Mucosa of gallbladder (tissue), 1 donor: ENCODE measurements at regions not wholly inside any gene's neighbourhood (a gene's known extent, or its start where the extent isn't known, plus 50 kb on each side); places are given as distances from the start of the nearest gene placed in this dataset.
"Not testable (repeated sequence)": the region's sequence is repeated elsewhere in the genome, so short reads cannot be mapped to it uniquely, and the experiment has no call there.

Experiments used
- DNase-seq: peaks from one replicate; pipeline ENCODE4 v3.0.0-alpha.2; 2020; ENCODE audit warnings: low spot score
- donor health status: DM: no; HTN: no; CAD: no.

GRCh38 chr21:26331205-26331980, 160.8 kb upstream of the APP start:
- no peak for DNase-seq

GRCh38 chr21:26320596-26320995, 150.0 kb upstream of the APP start:
- DNase-seq = no peak

GRCh38 chr21:26307640-26308039, 137.1 kb upstream of the APP start:
- no peak for DNase-seq

GRCh38 chr21:26297851-26298250, 127.3 kb upstream of the APP start:
- no peak for DNase-seq

GRCh38 chr21:26293141-26293946, 122.8 kb upstream of the APP start:
- no peak for DNase-seq

GRCh38 chr21:26288026-26288425, 117.5 kb upstream of the APP start:
- no peak for DNase-seq

- no peak for DNase-seq
Observed at GRCh38 chr21:26284531-26284930, 114.0 kb upstream of the APP start.

- no peak for DNase-seq
Observed at GRCh38 chr21:26282058-26282457, 111.5 kb upstream of the APP start.

GRCh38 chr21:26281506-26281905, 110.9 kb upstream of the APP start:
- DNase-seq = no peak

- no peak for DNase-seq
Observed at GRCh38 chr21:26280775-26281174, 110.2 kb upstream of the APP start.

- DNase-seq = no peak
Observed at GRCh38 chr21:26280148-26280547, 109.6 kb upstream of the APP start.

- DNase-seq = no peak
Observed at GRCh38 chr21:26275801-26276200, 105.2 kb upstream of the APP start.

GRCh38 chr21:26273686-26274313, 103.2 kb upstream of the APP start:
- DNase-seq = no peak

GRCh38 chr21:26267389-26267788, 96.8 kb upstream of the APP start:
- peak; percentile 50 for DNase-seq

GRCh38 chr21:26246073-26246472, 75.5 kb upstream of the APP start:
- DNase-seq = no peak

- no peak for DNase-seq
Observed at GRCh38 chr21:26245428-26245827, 74.9 kb upstream of the APP start.

GRCh38 chr21:26238646-26239045, 68.1 kb upstream of the APP start:
- DNase-seq = no peak

GRCh38 chr21:26236281-26236680, 65.7 kb upstream of the APP start:
- no peak for DNase-seq

- DNase-seq = not testable (repeated sequence)
Observed at GRCh38 chr21:26233297-26233696, 62.7 kb upstream of the APP start.

- not testable (repeated sequence) for DNase-seq
Observed at GRCh38 chr21:26232491-26232890, 61.9 kb upstream of the APP start.

GRCh38 chr21:26227130-26227529, 56.6 kb upstream of the APP start:
- DNase-seq = no peak

- no peak for DNase-seq
Observed at GRCh38 chr21:26226724-26227123, 56.2 kb upstream of the APP start.

- DNase-seq = no peak
Observed at GRCh38 chr21:26225046-26225445, 54.5 kb upstream of the APP start.
